ENCODE measurements at regions not wholly inside any gene's neighbourhood (a gene's known extent, or its start where the extent isn't known, plus 50 kb on each side); places are given as distances from the start of the nearest gene placed in this dataset.

DNA sequence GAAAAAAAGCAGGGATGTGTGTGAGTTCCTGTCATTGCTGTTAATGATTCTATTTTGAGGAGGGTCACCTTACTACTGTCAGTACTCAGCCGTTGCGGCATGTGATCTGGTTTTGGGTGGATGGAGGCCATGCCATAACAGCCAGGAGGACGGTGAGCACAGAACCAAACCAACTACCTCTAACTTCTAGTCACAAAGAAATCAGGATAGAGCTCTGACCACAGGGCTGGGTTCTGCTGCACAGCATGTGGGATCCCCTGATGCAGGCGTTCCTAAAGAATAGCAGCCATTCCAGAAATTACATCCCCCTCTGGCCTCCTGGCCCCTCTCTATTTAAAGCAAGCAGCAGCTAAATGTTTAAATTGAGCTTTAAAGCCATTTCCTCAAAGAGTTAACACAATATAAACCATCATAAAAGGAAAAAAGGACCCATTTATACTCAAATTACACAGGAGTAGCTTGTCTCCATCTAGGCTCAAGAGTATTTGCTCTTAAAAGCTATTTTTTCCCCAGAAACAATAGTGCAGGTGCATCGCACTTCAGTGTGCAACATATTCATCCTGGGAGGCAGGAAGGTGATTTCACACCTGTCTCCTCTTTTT, 786.4 kb downstream of the RNF144A start:
- H3K4me3 ChIP-seq (ENCODE audit: low read depth in 1 of 3, low read length in 3 of 3): no peak overlapping the region
- no peaks in the 10 kb centered on the region for H3K27me3 ChIP-seq (ENCODE audit: control insufficient read depth in 4 of 4, insufficient read depth in 4 of 4, low read length in 3 of 4)
- no peaks in the 10 kb centered on the region for H3K4me1 ChIP-seq (ENCODE audit: control insufficient read depth in 4 of 4, insufficient read depth in 4 of 4, low read length in 3 of 4)
- no peak overlapping the region for H3K27ac ChIP-seq (ENCODE audit: low read depth in 1 of 2, low read length in 2 of 2)
- no peaks in the 10 kb centered on the region for H3K9me3 ChIP-seq (ENCODE audit: control insufficient read depth in 4 of 4, low read length in 3 of 4)
- no peak overlapping the region for H3K9ac ChIP-seq (ENCODE audit: low read depth in 1 of 2, low read length in 2 of 2)
- DNase-seq (ENCODE audit: low spot score): no peak
- no peak for TF ChIP-seq FOXA2 (IDR thresholded peaks at IDR 0.05)
- no peak for TF ChIP-seq FOXA1 (IDR thresholded peaks at IDR 0.05)
- TF ChIP-seq YY1 (IDR thresholded peaks at IDR 0.05): no peak
- no peak for TF ChIP-seq HNF4G (IDR thresholded peaks at IDR 0.05)
- TF ChIP-seq RAD21 (IDR thresholded peaks at IDR 0.05): no peak
- no peak for TF ChIP-seq JUND (IDR thresholded peaks at IDR 0.05)
- TF ChIP-seq, protein P1, sequence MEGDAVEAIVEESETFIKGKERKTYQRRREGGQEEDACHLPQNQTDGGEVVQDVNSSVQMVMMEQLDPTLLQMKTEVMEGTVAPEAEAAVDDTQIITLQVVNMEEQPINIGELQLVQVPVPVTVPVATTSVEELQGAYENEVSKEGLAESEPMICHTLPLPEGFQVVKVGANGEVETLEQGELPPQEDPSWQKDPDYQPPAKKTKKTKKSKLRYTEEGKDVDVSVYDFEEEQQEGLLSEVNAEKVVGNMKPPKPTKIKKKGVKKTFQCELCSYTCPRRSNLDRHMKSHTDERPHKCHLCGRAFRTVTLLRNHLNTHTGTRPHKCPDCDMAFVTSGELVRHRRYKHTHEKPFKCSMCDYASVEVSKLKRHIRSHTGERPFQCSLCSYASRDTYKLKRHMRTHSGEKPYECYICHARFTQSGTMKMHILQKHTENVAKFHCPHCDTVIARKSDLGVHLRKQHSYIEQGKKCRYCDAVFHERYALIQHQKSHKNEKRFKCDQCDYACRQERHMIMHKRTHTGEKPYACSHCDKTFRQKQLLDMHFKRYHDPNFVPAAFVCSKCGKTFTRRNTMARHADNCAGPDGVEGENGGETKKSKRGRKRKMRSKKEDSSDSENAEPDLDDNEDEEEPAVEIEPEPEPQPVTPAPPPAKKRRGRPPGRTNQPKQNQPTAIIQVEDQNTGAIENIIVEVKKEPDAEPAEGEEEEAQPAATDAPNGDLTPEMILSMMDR (IDR thresholded peaks at IDR 0.05; ENCODE audit: low read depth, low read length, missing input control): no peak
- no peak for TF ChIP-seq TAF1 (conservative IDR thresholded peaks at IDR 0.05)
- no peak for TF ChIP-seq EGR1 (IDR thresholded peaks at IDR 0.05; ENCODE audit: low read depth in 2 of 2)
- no peak for TF ChIP-seq GABPA (IDR thresholded peaks at IDR 0.05 in 1 of 2, conservative IDR thresholded peaks at IDR 0.05 in 1 of 2)
- TF ChIP-seq, protein P2, sequence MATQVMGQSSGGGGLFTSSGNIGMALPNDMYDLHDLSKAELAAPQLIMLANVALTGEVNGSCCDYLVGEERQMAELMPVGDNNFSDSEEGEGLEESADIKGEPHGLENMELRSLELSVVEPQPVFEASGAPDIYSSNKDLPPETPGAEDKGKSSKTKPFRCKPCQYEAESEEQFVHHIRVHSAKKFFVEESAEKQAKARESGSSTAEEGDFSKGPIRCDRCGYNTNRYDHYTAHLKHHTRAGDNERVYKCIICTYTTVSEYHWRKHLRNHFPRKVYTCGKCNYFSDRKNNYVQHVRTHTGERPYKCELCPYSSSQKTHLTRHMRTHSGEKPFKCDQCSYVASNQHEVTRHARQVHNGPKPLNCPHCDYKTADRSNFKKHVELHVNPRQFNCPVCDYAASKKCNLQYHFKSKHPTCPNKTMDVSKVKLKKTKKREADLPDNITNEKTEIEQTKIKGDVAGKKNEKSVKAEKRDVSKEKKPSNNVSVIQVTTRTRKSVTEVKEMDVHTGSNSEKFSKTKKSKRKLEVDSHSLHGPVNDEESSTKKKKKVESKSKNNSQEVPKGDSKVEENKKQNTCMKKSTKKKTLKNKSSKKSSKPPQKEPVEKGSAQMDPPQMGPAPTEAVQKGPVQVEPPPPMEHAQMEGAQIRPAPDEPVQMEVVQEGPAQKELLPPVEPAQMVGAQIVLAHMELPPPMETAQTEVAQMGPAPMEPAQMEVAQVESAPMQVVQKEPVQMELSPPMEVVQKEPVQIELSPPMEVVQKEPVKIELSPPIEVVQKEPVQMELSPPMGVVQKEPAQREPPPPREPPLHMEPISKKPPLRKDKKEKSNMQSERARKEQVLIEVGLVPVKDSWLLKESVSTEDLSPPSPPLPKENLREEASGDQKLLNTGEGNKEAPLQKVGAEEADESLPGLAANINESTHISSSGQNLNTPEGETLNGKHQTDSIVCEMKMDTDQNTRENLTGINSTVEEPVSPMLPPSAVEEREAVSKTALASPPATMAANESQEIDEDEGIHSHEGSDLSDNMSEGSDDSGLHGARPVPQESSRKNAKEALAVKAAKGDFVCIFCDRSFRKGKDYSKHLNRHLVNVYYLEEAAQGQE (IDR thresholded peaks at IDR 0.05): no peak
- TF ChIP-seq, protein P3, sequence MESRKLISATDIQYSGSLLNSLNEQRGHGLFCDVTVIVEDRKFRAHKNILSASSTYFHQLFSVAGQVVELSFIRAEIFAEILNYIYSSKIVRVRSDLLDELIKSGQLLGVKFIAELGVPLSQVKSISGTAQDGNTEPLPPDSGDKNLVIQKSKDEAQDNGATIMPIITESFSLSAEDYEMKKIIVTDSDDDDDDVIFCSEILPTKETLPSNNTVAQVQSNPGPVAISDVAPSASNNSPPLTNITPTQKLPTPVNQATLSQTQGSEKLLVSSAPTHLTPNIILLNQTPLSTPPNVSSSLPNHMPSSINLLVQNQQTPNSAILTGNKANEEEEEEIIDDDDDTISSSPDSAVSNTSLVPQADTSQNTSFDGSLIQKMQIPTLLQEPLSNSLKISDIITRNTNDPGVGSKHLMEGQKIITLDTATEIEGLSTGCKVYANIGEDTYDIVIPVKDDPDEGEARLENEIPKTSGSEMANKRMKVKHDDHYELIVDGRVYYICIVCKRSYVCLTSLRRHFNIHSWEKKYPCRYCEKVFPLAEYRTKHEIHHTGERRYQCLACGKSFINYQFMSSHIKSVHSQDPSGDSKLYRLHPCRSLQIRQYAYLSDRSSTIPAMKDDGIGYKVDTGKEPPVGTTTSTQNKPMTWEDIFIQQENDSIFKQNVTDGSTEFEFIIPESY (IDR thresholded peaks at IDR 0.05): no peak
- no peak for TF ChIP-seq RXRA (IDR thresholded peaks at IDR 0.05)
- TF ChIP-seq, protein P4, sequence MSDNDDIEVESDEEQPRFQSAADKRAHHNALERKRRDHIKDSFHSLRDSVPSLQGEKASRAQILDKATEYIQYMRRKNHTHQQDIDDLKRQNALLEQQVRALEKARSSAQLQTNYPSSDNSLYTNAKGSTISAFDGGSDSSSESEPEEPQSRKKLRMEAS (IDR thresholded peaks at IDR 0.05): no peak
- no peak for TF ChIP-seq HNF4A (conservative IDR thresholded peaks at IDR 0.05)
- TF ChIP-seq SP1 (IDR thresholded peaks at IDR 0.05): no peak
- no peaks in the 10 kb centered on the region for H3K36me3 ChIP-seq (ENCODE audit: control insufficient read depth in 4 of 4, insufficient read depth in 3 of 4, low read depth in 1 of 4, low read length in 3 of 4)
- 80% methylated on average over 5 of the region's 5 CpGs for WGBS
